Skeletal muscle tissue (tissue), 3 donors: ENCODE measurements at regions not wholly inside any gene's neighbourhood (a gene's known extent, or its start where the extent isn't known, plus 50 kb on each side); places are given as distances from the start of the nearest gene placed in this dataset.
"Not testable (repeated sequence)": the region's sequence is repeated elsewhere in the genome, so short reads cannot be mapped to it uniquely, and the experiment has no call there.

Experiments
- H3K27ac ChIP-seq: one replicate; pipeline ENCODE4 v1.7.0; 2013; ENCODE audit warnings: mild to moderate bottlenecking, low read depth, low read length, inconsistent platforms
- H3K27me3 ChIP-seq, 3 donors: one replicate each; pipeline ENCODE4 v1.7.0; 2013; ENCODE audit warnings: low read length in 3 of 3; ENCODE audit not compliant: control insufficient read depth in 3 of 3, insufficient read depth in 3 of 3
- H3K36me3 ChIP-seq, 3 donors: one replicate each; pipeline ENCODE4 v1.7.0; 2013; ENCODE audit warnings: low read length in 3 of 3; ENCODE audit not compliant: control insufficient read depth in 3 of 3, insufficient read depth in 3 of 3
- H3K4me1 ChIP-seq, 3 donors: one replicate each; pipeline ENCODE4 v1.7.0; 2013; ENCODE audit warnings: low read length in 3 of 3, mild to moderate bottlenecking in 3 of 3; ENCODE audit not compliant: control insufficient read depth in 3 of 3, insufficient read depth in 3 of 3
- H3K4me3 ChIP-seq, 3 donors: one replicate each; pipeline ENCODE4 v1.7.0; 2013; ENCODE audit warnings: low read length in 3 of 3
- H3K9ac ChIP-seq, 3 donors: one replicate each; pipeline ENCODE4 v1.7.0; 2013; ENCODE audit warnings: low read length in 3 of 3, mild to moderate bottlenecking in 3 of 3, moderate library complexity in 2 of 3, low read depth in 1 of 3
- H3K9me3 ChIP-seq, 3 donors: one replicate each; pipeline ENCODE4 v1.7.0; 2013; ENCODE audit warnings: low read length in 3 of 3; ENCODE audit not compliant: control insufficient read depth in 3 of 3
- donor health status: Osteomylitis.

- Histone ChIP-seq H3K36me3 (no peaks in the 10 kb centered on the region), H3K27ac (no peak overlapping the region), H3K9ac (no peak overlapping the region), H3K9me3 (peaks cover 0 to 3% (median 0%) of the 10 kb centered on the region in 3 donors), H3K4me1 (no peaks in the 10 kb centered on the region), H3K27me3 (no peaks in the 10 kb centered on the region), H3K4me3 (no peak overlapping the region)
Measured at GRCh38 chr2:168317282-168317681, 69.9 kb upstream of the STK39 start.

GRCh38 chr2:168320267-168320666, 72.9 kb upstream of the STK39 start:
- Histone ChIP-seq H3K9me3 (no peaks in the 10 kb centered on the region), H3K9ac (no peak overlapping the region), H3K27ac (no peak overlapping the region), H3K4me1 (no peaks in the 10 kb centered on the region), H3K36me3 (no peaks in the 10 kb centered on the region), H3K4me3 (no peak overlapping the region), H3K27me3 (peaks cover 2 to 9% (median 2%) of the 10 kb centered on the region in 3 donors)

- Histone ChIP-seq H3K27ac (no peak overlapping the region), H3K9me3 (no peaks in the 10 kb centered on the region), H3K4me3 (no peak overlapping the region), H3K9ac (no peak overlapping the region), H3K27me3 (peaks cover 2 to 9% (median 2%) of the 10 kb centered on the region in 3 donors), H3K4me1 (no peaks in the 10 kb centered on the region), H3K36me3 (no peaks in the 10 kb centered on the region)
Measured at GRCh38 chr2:168322325-168323007, 75.1 kb upstream of the STK39 start.

- Histone ChIP-seq H3K9ac (no peak overlapping the region), H3K36me3 (no peaks in the 10 kb centered on the region), H3K4me3 (no peak overlapping the region), H3K27me3 (peaks cover 2 to 9% (median 2%) of the 10 kb centered on the region in 3 donors), H3K9me3 (no peaks in the 10 kb centered on the region), H3K27ac (no peak overlapping the region), H3K4me1 (no peaks in the 10 kb centered on the region)
Measured at GRCh38 chr2:168323529-168324021, 76.2 kb upstream of the STK39 start.

GRCh38 chr2:168326572-168326971, 79.2 kb upstream of the STK39 start:
- no peak overlapping the region for H3K4me3 ChIP-seq

DNA sequence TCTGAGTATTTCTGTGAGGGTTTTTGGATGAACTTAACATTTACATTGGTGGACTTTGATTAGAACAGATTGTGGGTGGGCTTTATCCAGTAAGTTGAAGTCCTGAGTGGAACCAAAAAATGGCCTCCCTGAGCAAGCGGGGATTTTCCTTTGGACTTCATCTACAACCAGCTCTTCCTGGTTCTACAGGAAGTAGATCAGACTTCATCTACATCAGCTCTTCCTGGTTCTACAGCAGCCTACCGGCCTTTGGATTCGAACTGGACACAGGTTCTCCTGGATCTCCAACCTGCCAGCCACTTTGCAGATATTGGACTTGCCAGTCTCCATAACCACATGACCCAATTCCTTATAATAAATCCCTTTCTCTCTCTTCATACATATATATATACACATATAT, 79.9 kb upstream of the STK39 start:
- no peak overlapping the region for H3K9ac ChIP-seq
- H3K4me1 ChIP-seq, result no peaks in the 10 kb centered on the region
- peaks cover 2 to 9% (median 2%) of the 10 kb centered on the region in 3 donors for H3K27me3 ChIP-seq
- H3K9me3 ChIP-seq, result peaks cover 0 to 6% (median 5%) of the 10 kb centered on the region in 3 donors
- no peak overlapping the region for H3K27ac ChIP-seq
- no peaks in the 10 kb centered on the region for H3K36me3 ChIP-seq
- no peak overlapping the region for H3K4me3 ChIP-seq

More at GRCh38 chr2:168326572-168326971, 79.2 kb upstream of the STK39 start:
- H3K27me3 ChIP-seq, result peaks cover 2 to 9% (median 2%) of the 10 kb centered on the region in 3 donors
- H3K9me3 ChIP-seq, result peaks cover 0 to 6% (median 5%) of the 10 kb centered on the region in 3 donors
- no peak overlapping the region for H3K27ac ChIP-seq
- H3K4me1 ChIP-seq, result no peaks in the 10 kb centered on the region
- no peaks in the 10 kb centered on the region for H3K36me3 ChIP-seq
- no peak overlapping the region for H3K9ac ChIP-seq

GRCh38 chr2:168328421-168328820, 81.0 kb upstream of the STK39 start:
- Histone ChIP-seq H3K9me3 (peaks cover 0 to 6% (median 5%) of the 10 kb centered on the region in 3 donors), H3K4me3 (no peak overlapping the region), H3K9ac (no peak overlapping the region), H3K36me3 (no peaks in the 10 kb centered on the region), H3K27me3 (peaks cover 2 to 8% (median 2%) of the 10 kb centered on the region in 3 donors), H3K27ac (no peak overlapping the region), H3K4me1 (no peaks in the 10 kb centered on the region)

DNA sequence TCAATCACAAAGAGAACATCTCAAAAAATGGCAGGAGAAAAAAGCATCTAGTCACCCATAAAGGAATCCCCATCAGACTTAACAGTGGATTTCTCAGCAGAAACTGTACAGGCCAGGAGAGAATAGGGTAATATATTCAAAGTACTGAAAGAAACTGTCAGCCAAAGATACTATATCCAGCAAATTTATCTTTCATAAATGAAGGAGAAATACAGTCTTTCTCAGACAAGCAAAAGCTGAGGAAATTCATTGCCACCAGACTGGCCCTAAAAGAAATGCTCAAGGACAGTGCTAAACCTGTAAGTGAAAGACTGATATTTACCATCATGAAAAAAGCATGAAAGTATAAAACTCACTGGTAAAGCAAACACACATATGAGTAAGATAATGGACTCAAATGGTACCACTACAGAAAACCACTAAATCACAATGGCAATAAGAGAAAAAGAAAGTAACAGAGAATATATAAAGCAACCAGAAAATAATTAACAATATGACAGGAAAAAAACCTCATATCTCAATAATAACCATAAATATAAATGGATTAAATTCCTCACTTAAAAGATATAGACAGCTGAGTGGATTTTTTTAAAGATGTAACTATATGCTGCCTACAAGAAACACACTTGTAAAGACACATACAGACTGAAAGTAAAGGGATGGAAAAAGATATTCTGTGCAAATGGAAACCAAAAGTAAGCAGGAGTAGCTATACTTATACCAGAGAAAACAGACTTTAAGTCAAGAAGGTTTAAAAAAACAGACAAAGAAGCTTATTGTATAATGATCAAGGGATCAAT, 83.4 kb upstream of the STK39 start:
- H3K27me3 ChIP-seq, result no peaks in the 10 kb centered on the region
- H3K27ac ChIP-seq, result no peak overlapping the region
- H3K9me3 ChIP-seq, result peaks cover 0 to 6% (median 5%) of the 10 kb centered on the region in 3 donors
- H3K9ac ChIP-seq, result no peak overlapping the region
- H3K4me1 ChIP-seq, result no peaks in the 10 kb centered on the region
- H3K4me3 ChIP-seq, result no peak overlapping the region
- H3K36me3 ChIP-seq, result no peaks in the 10 kb centered on the region

GRCh38 chr2:168335254-168335653, 87.9 kb upstream of the STK39 start:
- H3K36me3 ChIP-seq, H3K4me3 ChIP-seq, H3K4me1 ChIP-seq, H3K9me3 ChIP-seq, H3K27me3 ChIP-seq, H3K27ac ChIP-seq, H3K9ac ChIP-seq: not testable (repeated sequence)

- H3K36me3 ChIP-seq, result no peaks in the 10 kb centered on the region
- H3K27me3 ChIP-seq, result no peaks in the 10 kb centered on the region
- no peak overlapping the region for H3K4me3 ChIP-seq
- H3K4me1 ChIP-seq, result no peaks in the 10 kb centered on the region
- H3K27ac ChIP-seq, result no peak overlapping the region
- no peaks in the 10 kb centered on the region for H3K9me3 ChIP-seq
- H3K9ac ChIP-seq, result no peak overlapping the region
Measured at GRCh38 chr2:168336786-168337388, 89.5 kb upstream of the STK39 start.
